Tibial nerve (tissue), 4 donors: ENCODE measurements at regions not wholly inside any gene's neighbourhood (a gene's known extent, or its start where the extent isn't known, plus 50 kb on each side); places are given as distances from the start of the nearest gene placed in this dataset.

Experiments used
- CTCF ChIP-seq, 5 experiments: fragments of 200-600 bp in 3 of 5; fragments of 450-650 bp in 2 of 5; sonication (generic) in 3 of 5; IDR thresholded peaks; one replicate each; pipeline ENCODE4 v1.5.1; 2016 to 2019; ENCODE audit warnings: antibody characterized with exemption in 5 of 5, mild to moderate bottlenecking in 3 of 5, moderate library complexity in 2 of 5
- EP300 ChIP-seq, 2 donors: sonication (generic); formaldehyde crosslinking; IDR thresholded peaks; one replicate each; pipeline ENCODE4 v1.6.1; 2017; ENCODE audit warnings: antibody characterized with exemption in 2 of 2, mild to moderate bottlenecking in 1 of 2
- POLR2A ChIP-seq, 2 donors: fragments of 450-650 bp; IDR thresholded peaks; one replicate each; pipeline ENCODE4 v1.6.1; 2017; ENCODE audit warnings: antibody characterized with exemption in 2 of 2, mild to moderate bottlenecking in 2 of 2, moderate library complexity in 2 of 2

GRCh38 chr9:103355000-103355399 lies 359.9 kb downstream of the CYLC2 start:
- TF ChIP-seq CTCF (IDR thresholded peaks at IDR 0.05): no peak
- no peak for TF ChIP-seq EP300 (IDR thresholded peaks at IDR 0.05)
- TF ChIP-seq POLR2A (IDR thresholded peaks at IDR 0.05): no peak
